Suprapubic skin (tissue), 4 donors: ENCODE measurements at regions not wholly inside any gene's neighbourhood (a gene's known extent, or its start where the extent isn't known, plus 50 kb on each side); places are given as distances from the start of the nearest gene placed in this dataset.

Experiments used
- EP300 ChIP-seq: sonication (generic); formaldehyde crosslinking; IDR thresholded peaks from one replicate; pipeline ENCODE4 v1.6.1; 2017; ENCODE audit warnings: antibody characterized with exemption
- POLR2AphosphoS5 ChIP-seq, 3 donors: sonication (generic); formaldehyde crosslinking; IDR thresholded peaks; one replicate each; pipeline ENCODE4 v1.6.1; 2017; ENCODE audit warnings: antibody characterized with exemption in 3 of 3
- TF ChIP-seq, protein P1 (sequence below), 2 donors: fragments of 200-600 bp in 1 of 2; fragments of 450-650 bp in 1 of 2; sonication (generic) in 1 of 2; IDR thresholded peaks; one replicate each; pipeline ENCODE4 v1.5.1; 2016 to 2019; ENCODE audit warnings: antibody characterized with exemption in 2 of 2, mild to moderate bottlenecking in 1 of 2, moderate library complexity in 1 of 2

DNA sequence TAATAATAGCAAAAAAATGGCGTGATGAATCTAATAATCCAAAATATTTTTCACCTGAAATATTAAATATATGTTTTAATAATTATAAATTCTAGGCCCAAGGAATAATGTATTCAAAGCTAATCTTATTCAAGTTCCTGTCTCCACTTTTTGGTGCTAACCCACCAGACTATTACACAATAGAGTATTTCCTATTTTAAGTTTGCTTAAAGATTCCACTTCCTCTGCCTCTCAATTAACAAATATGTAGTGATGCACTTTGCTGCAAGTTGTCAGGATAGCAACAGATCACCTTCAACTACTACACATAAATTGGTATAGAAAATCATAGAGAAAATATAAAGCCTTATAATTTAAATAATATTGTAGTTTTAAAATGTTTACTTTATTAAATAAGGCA, 467.5 kb downstream of the C3orf38 start:
- TF ChIP-seq POLR2AphosphoS5 (IDR thresholded peaks at IDR 0.05) = no peak
- TF ChIP-seq, protein P1, sequence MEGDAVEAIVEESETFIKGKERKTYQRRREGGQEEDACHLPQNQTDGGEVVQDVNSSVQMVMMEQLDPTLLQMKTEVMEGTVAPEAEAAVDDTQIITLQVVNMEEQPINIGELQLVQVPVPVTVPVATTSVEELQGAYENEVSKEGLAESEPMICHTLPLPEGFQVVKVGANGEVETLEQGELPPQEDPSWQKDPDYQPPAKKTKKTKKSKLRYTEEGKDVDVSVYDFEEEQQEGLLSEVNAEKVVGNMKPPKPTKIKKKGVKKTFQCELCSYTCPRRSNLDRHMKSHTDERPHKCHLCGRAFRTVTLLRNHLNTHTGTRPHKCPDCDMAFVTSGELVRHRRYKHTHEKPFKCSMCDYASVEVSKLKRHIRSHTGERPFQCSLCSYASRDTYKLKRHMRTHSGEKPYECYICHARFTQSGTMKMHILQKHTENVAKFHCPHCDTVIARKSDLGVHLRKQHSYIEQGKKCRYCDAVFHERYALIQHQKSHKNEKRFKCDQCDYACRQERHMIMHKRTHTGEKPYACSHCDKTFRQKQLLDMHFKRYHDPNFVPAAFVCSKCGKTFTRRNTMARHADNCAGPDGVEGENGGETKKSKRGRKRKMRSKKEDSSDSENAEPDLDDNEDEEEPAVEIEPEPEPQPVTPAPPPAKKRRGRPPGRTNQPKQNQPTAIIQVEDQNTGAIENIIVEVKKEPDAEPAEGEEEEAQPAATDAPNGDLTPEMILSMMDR (IDR thresholded peaks at IDR 0.05) = no peak
- no peak for TF ChIP-seq EP300
